Hepatocyte (in vitro differentiated cells): ENCODE measurements at regions not wholly inside any gene's neighbourhood (a gene's known extent, or its start where the extent isn't known, plus 50 kb on each side); places are given as distances from the start of the nearest gene placed in this dataset.

Experiments used
- DNase-seq: peaks from one replicate; pipeline ENCODE4 v3.0.0-alpha.2; 2016; ENCODE audit warnings: low spot score
- H2AFZ ChIP-seq: fragments of 200-600 bp; sonication (generic); 2 replicates; pipeline ENCODE4 v1.6.0; 2016; ENCODE audit warnings: antibody characterized with exemption, mild to moderate bottlenecking
- H3K27ac ChIP-seq: fragments of 200-600 bp; sonication (generic); 2 replicates; pipeline ENCODE4 v1.5.1; 2016; ENCODE audit warnings: mild to moderate bottlenecking
- H3K27me3 ChIP-seq: fragments of 200-600 bp; sonication (generic); 2 replicates; pipeline ENCODE4 v1.6.1; 2016
- H3K36me3 ChIP-seq: fragments of 200-600 bp; sonication (generic); replicated peaks from 2 replicates; pipeline ENCODE4 v1.5.1; 2016; ENCODE audit warnings: low read depth; ENCODE audit not compliant: insufficient read depth
- H3K4me1 ChIP-seq: fragments of 200-600 bp; sonication (generic); 2 replicates; pipeline ENCODE4 v1.5.1; 2016; ENCODE audit warnings: mild to moderate bottlenecking, moderate library complexity; ENCODE audit not compliant: insufficient read depth
- H3K4me2 ChIP-seq: fragments of 200-600 bp; sonication (generic); 2 replicates; pipeline ENCODE4 v1.6.0; 2016
- H3K4me3 ChIP-seq: fragments of 200-600 bp; sonication (generic); 2 replicates; pipeline ENCODE4 v1.5.1; 2016; ENCODE audit warnings: mild to moderate bottlenecking
- H3K79me2 ChIP-seq: fragments of 200-600 bp; sonication (generic); 2 replicates; pipeline ENCODE4 v1.6.0; 2017; ENCODE audit warnings: mild to moderate bottlenecking
- H3K9me2 ChIP-seq: fragments of 200-600 bp; sonication (generic); replicated peaks from 2 replicates; pipeline ENCODE4 v1.6.0; 2017; ENCODE audit warnings: mild to moderate bottlenecking; ENCODE audit not compliant: insufficient read depth
- H3K9me3 ChIP-seq: fragments of 200-600 bp; sonication (generic); 2 replicates; pipeline ENCODE4 v1.5.1; 2016; ENCODE audit warnings: low read depth, mild to moderate bottlenecking
- H4K20me1 ChIP-seq: fragments of 200-600 bp; sonication (generic); 2 replicates; pipeline ENCODE4 v1.6.0; 2016; ENCODE audit warnings: mild to moderate bottlenecking; ENCODE audit not compliant: insufficient read depth, poor library complexity, severe bottlenecking
- CTCF ChIP-seq: fragments of 200-600 bp; sonication (generic); IDR thresholded peaks from 2 replicates; pipeline ENCODE4 v1.5.1; 2016; ENCODE audit warnings: antibody characterized with exemption, mild to moderate bottlenecking; ENCODE audit not compliant: poor library complexity
- EZH2 ChIP-seq: fragments of 200-600 bp; sonication (generic); IDR thresholded peaks from 2 replicates; pipeline ENCODE4 v1.6.1; 2016; ENCODE audit warnings: antibody characterized with exemption, mild to moderate bottlenecking, borderline replicate concordance
- EZH2phosphoT487 ChIP-seq: fragments of 200-600 bp; sonication (generic); IDR thresholded peaks from one replicate; pipeline ENCODE4 v1.6.1; 2018; ENCODE audit warnings: antibody characterized with exemption, mild to moderate bottlenecking, low read depth, moderate library complexity; ENCODE audit not compliant: unreplicated experiment, severe bottlenecking
- WGBS: methylation state at CpG from one replicate; pipeline ENCODE4 v1.1.6; 2016; ENCODE audit warnings: low lambda C conversion rate; ENCODE audit errors: missing lambda C conversion rate; 5-methylcytosine and 5-hydroxymethylcytosine counted together

- no peaks in the 10 kb centered on the region for H3K27me3 ChIP-seq
- no peaks in the 10 kb centered on the region for H4K20me1 ChIP-seq
- WGBS = 82% methylated on average over 11 of the region's 11 CpGs
- H3K9me3 ChIP-seq = no peaks in the 10 kb centered on the region
- H3K9me2 ChIP-seq = no peaks in the 10 kb centered on the region
- no peak overlapping the region for H3K27ac ChIP-seq
- DNase-seq = no peak
- H3K79me2 ChIP-seq = no peaks in the 10 kb centered on the region
- H3K4me3 ChIP-seq = no peak overlapping the region
- TF ChIP-seq EZH2phosphoT487 (no peak), CTCF (no peak), EZH2 (no peak)
- H3K36me3 ChIP-seq = no peaks in the 10 kb centered on the region
- H3K4me1 ChIP-seq = no peaks in the 10 kb centered on the region
- H3K4me2 ChIP-seq = no peak overlapping the region
- H2AFZ ChIP-seq = no peak overlapping the region
These were observed 818.5 kb upstream of the SALL3 start for GRCh38 chr18:78160961-78161656.

GRCh38 chr18:78165525-78165924 lies 814.1 kb upstream of the SALL3 start:
- Histone ChIP-seq H3K4me1 (no peaks in the 10 kb centered on the region), H3K79me2 (no peaks in the 10 kb centered on the region), H3K27ac (no peak overlapping the region), H3K4me2 (no peak overlapping the region), H3K27me3 (no peaks in the 10 kb centered on the region), H4K20me1 (no peaks in the 10 kb centered on the region), H2AFZ (no peak overlapping the region), H3K36me3 (no peaks in the 10 kb centered on the region), H3K4me3 (no peak overlapping the region), H3K9me3 (no peaks in the 10 kb centered on the region), H3K9me2 (no peaks in the 10 kb centered on the region)
- TF ChIP-seq CTCF = no peak
- TF ChIP-seq EZH2 = no peak
- TF ChIP-seq EZH2phosphoT487 = no peak
- WGBS = 63% methylated on average over 7 of the region's 7 CpGs
- no peak for DNase-seq

GRCh38 chr18:78168526-78168925 lies 811.1 kb upstream of the SALL3 start:
- Histone ChIP-seq H3K9me3 (no peaks in the 10 kb centered on the region), H3K4me3 (no peak overlapping the region), H4K20me1 (no peaks in the 10 kb centered on the region), H3K9me2 (no peaks in the 10 kb centered on the region), H3K36me3 (no peaks in the 10 kb centered on the region), H3K4me2 (no peak overlapping the region), H3K27me3 (no peaks in the 10 kb centered on the region), H3K27ac (no peak overlapping the region), H3K79me2 (no peaks in the 10 kb centered on the region), H3K4me1 (no peaks in the 10 kb centered on the region), H2AFZ (no peak overlapping the region)
- no peak for TF ChIP-seq CTCF
- no peak for TF ChIP-seq EZH2
- no peak for TF ChIP-seq EZH2phosphoT487
- WGBS = 83% methylated on average over 1 of the region's 1 CpG
- no peak for DNase-seq
